Colon (tissue), 2 donors: ENCODE measurements at regions not wholly inside any gene's neighbourhood (a gene's known extent, or its start where the extent isn't known, plus 50 kb on each side); places are given as distances from the start of the nearest gene placed in this dataset.
"Not testable (repeated sequence)": the region's sequence is repeated elsewhere in the genome, so short reads cannot be mapped to it uniquely, and the experiment has no call there.

Experiments used
- FAIRE-seq: peaks from 2 replicates; lab custom pipeline; 2012; peaks lifted over from hg19 to GRCh38; lab: Jason Lieb, UNC
- donor health status: control.
- donor health status: control.

DNA sequence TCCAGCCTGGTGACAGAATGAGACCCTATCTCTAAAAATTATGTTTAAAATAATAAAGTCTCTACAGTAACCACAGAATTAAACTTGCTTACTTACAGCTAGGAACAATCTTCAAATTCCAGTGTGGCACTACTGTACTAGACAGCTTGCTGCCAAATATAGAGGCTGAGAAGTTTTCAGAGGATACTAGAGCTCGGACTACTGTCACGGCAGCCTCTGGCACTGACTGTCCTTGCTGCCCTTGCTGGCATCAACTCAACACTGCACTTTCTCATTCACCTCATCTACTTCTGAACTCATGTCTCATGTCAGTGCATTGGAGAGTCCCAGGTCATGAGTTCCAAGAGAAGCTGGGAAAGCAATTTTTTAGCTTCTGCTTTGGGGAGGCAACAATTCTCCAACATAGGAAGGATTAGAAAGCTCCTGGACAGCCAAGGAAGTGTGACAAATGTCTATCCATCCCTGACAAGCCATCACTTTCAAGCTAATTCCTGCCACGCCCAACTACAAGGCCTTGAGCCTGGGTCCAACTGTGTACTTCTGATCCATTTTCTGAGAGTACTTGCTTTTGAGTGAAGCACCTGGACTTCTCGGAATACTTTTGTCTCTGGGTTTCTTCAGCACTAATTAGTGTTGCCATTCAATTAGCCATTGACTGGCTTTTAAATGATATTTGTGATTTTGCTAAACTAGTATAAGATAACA is 98.6 kb upstream of the NR3C2 start:
- no peak for FAIRE-seq

- peak; percentile 24 for FAIRE-seq
These were observed 97.2 kb upstream of the NR3C2 start for GRCh38 chr4:148539387-148539786.

DNA sequence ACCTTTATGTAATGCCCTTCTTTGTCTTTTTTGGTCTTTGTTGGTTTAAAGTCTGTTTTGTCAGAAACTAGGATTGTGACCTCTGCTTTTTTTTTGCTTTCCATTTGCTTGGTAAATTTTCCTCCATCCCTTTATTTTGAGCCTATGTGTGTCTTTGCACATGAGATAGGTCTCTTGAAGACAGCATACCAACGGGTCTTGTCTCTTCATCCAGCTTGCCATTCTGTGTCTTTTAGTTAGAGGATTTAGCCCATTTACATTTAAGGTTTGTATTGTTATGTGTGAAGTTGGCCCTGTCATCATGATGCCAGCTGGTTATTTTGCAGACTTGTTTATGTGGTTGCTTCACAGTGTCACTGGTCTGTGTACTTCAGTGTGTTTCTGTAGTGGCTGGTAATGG is 91.6 kb upstream of the NR3C2 start:
- FAIRE-seq, result not testable (repeated sequence)

GRCh38 chr4:148530114-148530513 is 87.9 kb upstream of the NR3C2 start:
- no peak for FAIRE-seq

GRCh38 chr4:148527571-148527970 is 85.4 kb upstream of the NR3C2 start:
- no peak for FAIRE-seq

- FAIRE-seq, result no peak
These were observed 80.8 kb upstream of the NR3C2 start for GRCh38 chr4:148522995-148523394.

- no peak for FAIRE-seq
These were observed 73.0 kb upstream of the NR3C2 start for GRCh38 chr4:148515248-148515647.

DNA sequence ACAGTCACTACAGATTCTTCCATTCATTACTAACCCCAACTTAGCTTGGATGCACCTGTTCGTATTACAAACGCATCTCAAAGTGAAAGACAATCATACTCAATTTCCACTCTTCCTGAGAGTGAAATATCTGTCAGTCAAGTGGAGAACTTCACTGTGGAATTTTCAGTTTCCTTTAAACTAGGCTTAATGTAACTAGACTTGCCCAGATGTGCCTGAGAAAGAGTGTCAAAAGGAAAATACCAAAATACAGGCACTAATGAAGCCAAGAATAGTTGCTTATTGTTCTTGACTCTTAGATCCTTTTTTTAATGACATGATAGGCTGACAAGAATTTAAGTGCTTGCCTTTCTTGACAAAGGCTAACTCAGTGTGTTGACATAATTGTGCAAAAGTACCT is 72.4 kb upstream of the NR3C2 start:
- FAIRE-seq, result no peak

GRCh38 chr4:148514041-148514440 is 71.8 kb upstream of the NR3C2 start:
- FAIRE-seq, result no peak

GRCh38 chr4:148510211-148510610 is 68.0 kb upstream of the NR3C2 start:
- FAIRE-seq, result no peak

DNA sequence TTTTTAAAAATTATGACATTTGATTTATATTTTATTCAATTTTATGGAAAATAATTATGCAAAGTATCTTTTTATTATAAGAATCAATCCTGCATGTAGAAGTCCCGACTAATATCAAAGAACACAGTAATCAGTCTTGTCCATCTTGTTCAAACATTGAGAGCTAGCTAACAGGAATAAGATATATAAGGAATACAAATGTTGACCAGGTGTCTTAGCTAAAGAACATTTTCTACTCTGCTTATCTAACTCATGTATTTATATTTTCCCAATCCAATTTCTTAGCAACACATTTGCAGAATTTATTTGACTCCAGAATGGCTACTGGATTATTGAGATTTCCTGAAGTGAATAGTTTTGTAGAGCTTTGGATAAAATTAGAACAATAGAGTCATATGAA is 61.5 kb upstream of the NR3C2 start:
- no peak for FAIRE-seq

DNA sequence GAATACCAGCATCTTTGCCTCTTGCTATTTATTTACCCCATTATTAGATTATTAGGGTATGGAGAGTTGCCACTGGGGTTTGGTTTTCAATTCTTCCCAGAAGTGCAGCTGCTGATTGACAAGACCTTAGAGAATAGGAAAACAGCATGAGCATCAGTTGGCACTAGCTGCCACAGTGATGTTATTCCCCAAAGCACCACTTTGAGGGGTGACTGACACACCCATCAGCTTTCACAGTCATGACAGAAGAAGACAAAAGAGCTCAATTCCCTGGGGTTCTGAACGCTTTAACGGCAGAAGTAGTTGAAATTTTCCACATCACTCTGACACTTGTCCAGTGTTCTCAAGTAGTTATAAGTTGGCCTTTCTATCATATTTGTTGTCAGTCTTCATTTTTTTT is 55.0 kb upstream of the NR3C2 start:
- FAIRE-seq, result no peak

DNA sequence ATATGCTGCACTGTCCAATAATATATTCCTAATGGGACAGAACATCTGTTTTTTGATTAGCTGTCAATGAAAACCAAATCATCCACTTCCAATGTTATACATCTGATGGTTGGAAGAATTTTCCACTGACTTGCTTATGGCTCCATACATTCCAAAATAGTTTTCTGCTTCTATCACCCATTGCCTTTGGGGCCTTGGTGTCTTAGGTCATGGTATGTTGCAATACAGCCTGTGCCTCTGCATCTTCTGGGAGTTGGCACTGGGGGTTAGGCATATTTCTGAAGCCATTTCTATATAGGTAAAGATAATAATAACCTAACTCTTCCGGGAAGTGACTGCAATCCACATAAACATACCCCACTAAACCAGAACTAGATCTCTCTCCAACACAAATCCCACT is 53.2 kb upstream of the NR3C2 start:
- FAIRE-seq, result no peak
